ENCODE measurements at regions not wholly inside any gene's neighbourhood (a gene's known extent, or its start where the extent isn't known, plus 50 kb on each side); places are given as distances from the start of the nearest gene placed in this dataset.
"Not testable (repeated sequence)": the region's sequence is repeated elsewhere in the genome, so short reads cannot be mapped to it uniquely, and the experiment has no call there.

GRCh38 chr18:2146754-2147153 is 424.6 kb downstream of the METTL4 start:
- no peak for DNase-seq

GRCh38 chr18:2147476-2148230 is 423.7 kb downstream of the METTL4 start:
- no peak for DNase-seq

- DNase-seq, result no peak
Measured at GRCh38 chr18:2148823-2149222, 422.5 kb downstream of the METTL4 start.

GRCh38 chr18:2150566-2150965 is 420.7 kb downstream of the METTL4 start:
- DNase-seq, result no peak

GRCh38 chr18:2154278-2154677 is 417.0 kb downstream of the METTL4 start:
- no peak for DNase-seq

DNA sequence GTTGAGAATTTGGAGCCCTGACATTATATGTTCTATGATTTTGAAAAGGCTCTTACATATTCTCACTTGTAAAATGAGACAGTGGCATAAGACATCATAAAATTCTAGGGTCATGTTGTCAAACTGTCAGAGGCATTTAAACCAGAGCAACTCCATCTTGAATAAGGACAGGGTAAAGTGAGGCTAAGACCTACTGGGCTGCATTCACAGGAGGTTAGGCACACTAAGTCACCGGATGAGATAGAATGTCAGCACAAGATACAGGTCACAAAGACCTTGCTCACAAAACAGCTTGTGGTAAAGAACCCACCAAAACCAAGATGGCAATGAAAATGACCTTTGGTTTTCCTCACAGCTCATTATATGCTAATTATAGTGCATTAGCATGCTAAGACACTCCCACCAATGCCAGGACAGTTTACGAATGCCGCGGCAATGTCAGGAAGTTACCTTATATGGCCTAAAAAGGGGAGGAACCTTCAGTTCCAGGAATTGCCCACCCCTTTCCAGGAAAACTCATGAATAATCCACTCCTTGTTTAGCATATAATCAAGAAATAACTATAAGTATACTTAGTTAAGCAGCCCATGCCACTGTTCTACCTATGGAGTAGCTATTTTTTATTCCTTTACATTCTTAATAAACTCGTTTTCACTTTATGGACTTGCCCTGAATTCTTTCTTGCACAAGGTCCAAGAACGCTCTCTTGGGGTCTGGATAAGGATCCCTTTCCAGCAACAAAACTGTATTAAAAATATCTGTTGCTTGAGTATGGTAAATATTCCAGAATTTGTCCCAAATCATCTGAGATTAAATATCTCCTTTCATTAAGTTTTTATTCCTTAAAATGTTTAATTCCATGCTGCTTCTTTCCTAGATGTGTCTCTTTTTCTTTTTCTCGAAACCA is 406.4 kb downstream of the METTL4 start:
- no peak for DNase-seq

- DNase-seq, result not testable (repeated sequence)
Measured at GRCh38 chr18:2166876-2167275, 404.4 kb downstream of the METTL4 start.

- no peak for DNase-seq
Measured at GRCh38 chr18:2168022-2168421, 403.3 kb downstream of the METTL4 start.

GRCh38 chr18:2169656-2170055 is 401.6 kb downstream of the METTL4 start:
- DNase-seq, result no peak

- DNase-seq, result no peak
Measured at GRCh38 chr18:2171840-2172625, 399.3 kb downstream of the METTL4 start.

DNA sequence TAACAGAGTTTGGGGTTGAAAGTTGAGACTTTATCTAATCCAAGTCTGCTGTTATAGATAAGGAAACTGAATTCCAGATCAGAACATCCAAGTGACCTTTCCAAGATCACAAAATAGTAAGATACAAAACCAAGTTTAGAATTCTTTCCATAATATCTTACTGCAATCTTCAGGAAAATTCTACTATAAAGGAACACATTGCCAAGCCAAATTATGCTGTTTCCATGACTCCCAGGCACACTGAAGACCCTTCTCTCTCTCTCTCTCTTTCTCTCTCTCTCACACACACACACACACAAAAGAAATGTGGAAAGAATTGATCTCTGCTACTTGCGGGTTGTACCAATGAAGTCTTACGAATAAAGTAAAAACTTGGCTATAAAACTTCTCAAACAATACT is 398.4 kb downstream of the METTL4 start:
- no peak for DNase-seq

GRCh38 chr18:2173486-2173885 is 397.8 kb downstream of the METTL4 start:
- no peak for DNase-seq

DNA sequence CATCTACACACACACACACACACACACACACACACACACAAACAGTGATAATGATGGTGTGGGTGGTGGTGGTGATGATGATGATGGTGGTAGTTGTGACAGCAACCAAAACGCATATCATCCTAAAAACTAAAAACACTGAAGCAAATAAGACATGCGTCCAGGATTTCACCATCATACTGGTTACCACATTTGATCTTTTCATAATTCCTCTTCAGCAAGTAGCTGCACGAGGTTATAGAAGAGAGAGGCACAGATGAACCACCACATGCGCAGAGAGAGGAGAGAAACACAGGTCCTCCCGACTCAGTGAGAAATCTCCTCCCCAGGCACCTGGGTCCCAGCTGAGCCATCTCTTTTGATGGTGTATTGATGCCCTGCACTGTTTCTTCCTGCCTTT is 393.3 kb downstream of the METTL4 start:
- DNase-seq, result no peak

GRCh38 chr18:2179498-2180183 is 391.7 kb downstream of the METTL4 start:
- no peak for DNase-seq

GRCh38 chr18:2180586-2180985 is 390.7 kb downstream of the METTL4 start:
- no peak for DNase-seq

GRCh38 chr18:2183432-2183831 is 387.9 kb downstream of the METTL4 start:
- DNase-seq, result no peak

DNA sequence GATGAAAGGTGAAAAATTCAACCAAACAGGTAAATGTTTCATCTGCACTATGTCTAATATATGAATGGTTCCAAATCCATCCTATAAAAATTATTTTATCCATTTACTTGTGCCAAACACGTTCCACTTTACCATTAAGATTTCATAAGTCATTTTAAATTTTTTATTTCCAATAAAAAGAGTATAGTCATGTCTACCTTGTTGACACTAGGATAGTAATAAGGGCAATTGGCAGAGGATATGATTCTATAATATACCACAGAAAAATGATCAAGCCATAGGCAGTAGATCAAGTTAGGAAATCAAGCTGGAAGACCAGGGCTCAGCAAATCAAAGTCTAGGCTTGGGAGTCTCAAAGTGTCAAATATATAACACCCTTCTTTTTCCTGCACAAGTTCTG is 384.3 kb downstream of the METTL4 start:
- no peak for DNase-seq

- no peak for DNase-seq
Measured at GRCh38 chr18:2188258-2188657, 383.0 kb downstream of the METTL4 start.

- DNase-seq, result no peak
Measured at GRCh38 chr18:2191180-2191790, 380.0 kb downstream of the METTL4 start.

DNA sequence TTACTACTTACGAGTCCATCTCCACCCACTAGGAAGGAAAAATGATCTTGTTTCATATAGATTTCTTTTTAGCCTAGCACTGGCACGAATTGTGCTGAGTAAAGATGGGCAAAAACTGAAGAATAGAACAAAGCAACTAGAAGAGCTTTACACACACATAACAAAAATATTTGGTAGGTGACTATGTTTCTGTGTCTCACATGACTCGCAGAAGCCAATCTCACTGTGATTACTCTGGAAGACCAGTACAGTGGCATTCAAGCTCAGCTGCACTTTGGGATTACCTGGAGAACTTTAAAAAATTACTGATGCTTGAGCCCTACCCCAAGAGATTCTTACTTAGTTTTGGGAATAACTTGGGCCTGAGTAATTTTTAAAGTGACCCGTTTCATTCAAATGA is 378.7 kb downstream of the METTL4 start:
- DNase-seq, result no peak

GRCh38 chr18:2197946-2198345 is 373.4 kb downstream of the METTL4 start:
- DNase-seq, result no peak

GRCh38 chr18:2199060-2199459 is 372.2 kb downstream of the METTL4 start:
- no peak for DNase-seq

All from activated effector memory CD4-positive, alpha-beta T cell treated with Interleukin-2 at 50 U/mL for 16 hours (primary cell).